ENCODE measurements at regions not wholly inside any gene's neighbourhood (a gene's known extent, or its start where the extent isn't known, plus 50 kb on each side); places are given as distances from the start of the nearest gene placed in this dataset.

DNA sequence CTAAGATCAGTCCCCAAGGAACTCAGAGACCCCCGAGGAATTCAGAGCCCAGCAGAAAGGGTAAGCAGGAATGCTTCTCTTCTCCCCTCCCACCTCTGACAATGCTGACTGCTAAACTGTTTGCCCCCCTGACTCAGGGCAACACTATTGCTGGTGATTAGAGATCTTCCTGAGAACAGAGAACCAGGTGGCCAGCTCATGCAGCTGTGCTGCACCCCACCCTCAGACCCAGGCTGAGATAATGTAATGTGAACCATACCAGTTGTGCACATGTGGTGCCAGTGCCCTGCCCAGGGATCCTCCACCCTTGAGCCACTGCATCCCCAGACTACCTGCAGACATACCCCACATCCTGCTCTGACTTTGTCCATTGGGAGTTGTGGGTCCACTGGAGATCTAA, 139.1 kb upstream of the ARG1 start:
- no peak overlapping the region for H3K9ac ChIP-seq (ENCODE audit: low read depth, low read length)
- intact Hi-C loops (cut with micrococcal nuclease): no loop called here

More for the DNA sequence above, 139.1 kb upstream of the ARG1 start:
- Histone ChIP-seq H3K56ac (ENCODE audit: extremely low read depth, insufficient read depth, low read length) (no peak overlapping the region), H4K5ac (ENCODE audit: low read depth, low read length) (no peak overlapping the region), H3K79me1 (ENCODE audit: low read depth in 1 of 2, low read length in 2 of 2) (no peaks in the 10 kb centered on the region), H3K4me1 (ENCODE audit: control insufficient read depth, insufficient read depth, low read length) (no peaks in the 10 kb centered on the region), H2AK9ac (replicated peaks; ENCODE audit: low read depth, low read length, poor library complexity) (no peak overlapping the region), H3K4me2 (ENCODE audit: low read depth, low read length) (no peak overlapping the region), H3K4ac (ENCODE audit: low read depth, low read length) (no peak overlapping the region), H4K8ac (ENCODE audit: low read depth in 2 of 2, low read length in 2 of 2) (no peak overlapping the region), H3K4me3 (ENCODE audit: insufficient read depth, low read depth, low read length) (no peak overlapping the region), H3K18ac (ENCODE audit: low read depth, low read length) (no peak overlapping the region), H4K91ac (ENCODE audit: insufficient read depth, low read depth, low read length) (no peak overlapping the region), H2BK20ac (ENCODE audit: low read depth, low read length) (no peak overlapping the region), H2BK120ac (ENCODE audit: low read depth, low read length) (no peak overlapping the region), H3K9me3 (ENCODE audit: control insufficient read depth, insufficient read depth, low read length) (no peaks in the 10 kb centered on the region), H2AFZ (replicated peaks; ENCODE audit: low read length, poor library complexity) (no peak overlapping the region), H3K14ac (replicated peaks; ENCODE audit: low read depth, low read length) (no peak overlapping the region), H3K36me3 (ENCODE audit: control insufficient read depth, insufficient read depth, low read length) (no peaks in the 10 kb centered on the region), H2BK15ac (ENCODE audit: low read depth, low read length) (no peak overlapping the region), H4K20me1 (ENCODE audit: insufficient read depth, low read length) (no peaks in the 10 kb centered on the region), H2BK5ac (ENCODE audit: low read depth, low read length, poor library complexity, severe bottlenecking) (no peak overlapping the region), H3K23ac (ENCODE audit: low read depth, low read length) (no peak overlapping the region), H3K27ac (ENCODE audit: insufficient read depth, low read length) (no peak overlapping the region), H3K27me3 (ENCODE audit: control insufficient read depth, insufficient read depth, low read length) (peaks cover 5% of the 10 kb centered on the region), H3K9me1 (ENCODE audit: insufficient read depth, low read length) (no peaks in the 10 kb centered on the region), H2AK5ac (ENCODE audit: low read depth, low read length) (no peak overlapping the region)
- no CpG with 5 or more reads among the region's 1 CpG for WGBS, 2 experiments (ENCODE audit: extremely low coverage in 2 of 2, insufficient read length in 1 of 2)
- BruUV-seq (replicated peaks): no TSS peak
- in situ Hi-C loops (cut with MboI; ENCODE audit: low sequenced_read_pairs) (no loop called here), dilution Hi-C loops (cut with HindIII; ENCODE audit: low sequenced_read_pairs, unreplicated experiment) (no loop called here)
- POLR2A ChIA-PET (ENCODE audit: unreplicated experiment): no interaction called here
- DNase-seq (no peak), ATAC-seq (ENCODE audit: low read depth) (no peak)
- CTCF ChIA-PET: no interaction called here
- TF ChIP-seq RAD21 (IDR thresholded peaks at IDR 0.05; ENCODE audit: low read length) (no peak), CHD1 (IDR thresholded peaks at IDR 0.05; ENCODE audit: low read depth, low read length) (no peak), MXI1 (IDR thresholded peaks at IDR 0.05; ENCODE audit: borderline replicate concordance, low read depth, low read length) (no peak), SMC3 (IDR thresholded peaks at IDR 0.05; ENCODE audit: low read depth, low read length) (no peak), POLR2A (IDR thresholded peaks at IDR 0.05; ENCODE audit: low read depth, low read length) (no peak), BHLHE40 (IDR thresholded peaks at IDR 0.05; ENCODE audit: low read depth, low read length) (no peak), MAZ (IDR thresholded peaks at IDR 0.05; ENCODE audit: borderline replicate concordance, low read depth, low read length) (no peak), NFE2L2 (IDR thresholded peaks at IDR 0.05; ENCODE audit: low read depth, low read length) (no peak), RFX5 (IDR thresholded peaks at IDR 0.05; ENCODE audit: low read depth, low read length) (no peak), CEBPB (IDR thresholded peaks at IDR 0.05; ENCODE audit: low read depth, low read length) (no peak), MAFK (IDR thresholded peaks at IDR 0.05; ENCODE audit: low read depth, low read length) (no peak), FOS (IDR thresholded peaks at IDR 0.05; ENCODE audit: low read depth, low read length) (no peak), RCOR1 (IDR thresholded peaks at IDR 0.05; ENCODE audit: insufficient replicate concordance, low read length) (no peak)
- TF ChIP-seq, protein P1, sequence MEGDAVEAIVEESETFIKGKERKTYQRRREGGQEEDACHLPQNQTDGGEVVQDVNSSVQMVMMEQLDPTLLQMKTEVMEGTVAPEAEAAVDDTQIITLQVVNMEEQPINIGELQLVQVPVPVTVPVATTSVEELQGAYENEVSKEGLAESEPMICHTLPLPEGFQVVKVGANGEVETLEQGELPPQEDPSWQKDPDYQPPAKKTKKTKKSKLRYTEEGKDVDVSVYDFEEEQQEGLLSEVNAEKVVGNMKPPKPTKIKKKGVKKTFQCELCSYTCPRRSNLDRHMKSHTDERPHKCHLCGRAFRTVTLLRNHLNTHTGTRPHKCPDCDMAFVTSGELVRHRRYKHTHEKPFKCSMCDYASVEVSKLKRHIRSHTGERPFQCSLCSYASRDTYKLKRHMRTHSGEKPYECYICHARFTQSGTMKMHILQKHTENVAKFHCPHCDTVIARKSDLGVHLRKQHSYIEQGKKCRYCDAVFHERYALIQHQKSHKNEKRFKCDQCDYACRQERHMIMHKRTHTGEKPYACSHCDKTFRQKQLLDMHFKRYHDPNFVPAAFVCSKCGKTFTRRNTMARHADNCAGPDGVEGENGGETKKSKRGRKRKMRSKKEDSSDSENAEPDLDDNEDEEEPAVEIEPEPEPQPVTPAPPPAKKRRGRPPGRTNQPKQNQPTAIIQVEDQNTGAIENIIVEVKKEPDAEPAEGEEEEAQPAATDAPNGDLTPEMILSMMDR (conservative IDR thresholded peaks at IDR 0.05; ENCODE audit: low read depth, low read length): no peak
- TF ChIP-seq, protein P2, sequence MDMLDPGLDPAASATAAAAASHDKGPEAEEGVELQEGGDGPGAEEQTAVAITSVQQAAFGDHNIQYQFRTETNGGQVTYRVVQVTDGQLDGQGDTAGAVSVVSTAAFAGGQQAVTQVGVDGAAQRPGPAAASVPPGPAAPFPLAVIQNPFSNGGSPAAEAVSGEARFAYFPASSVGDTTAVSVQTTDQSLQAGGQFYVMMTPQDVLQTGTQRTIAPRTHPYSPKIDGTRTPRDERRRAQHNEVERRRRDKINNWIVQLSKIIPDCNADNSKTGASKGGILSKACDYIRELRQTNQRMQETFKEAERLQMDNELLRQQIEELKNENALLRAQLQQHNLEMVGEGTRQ (IDR thresholded peaks at IDR 0.05; ENCODE audit: low read depth, low read length): no peak
- TF ChIP-seq, protein P3, sequence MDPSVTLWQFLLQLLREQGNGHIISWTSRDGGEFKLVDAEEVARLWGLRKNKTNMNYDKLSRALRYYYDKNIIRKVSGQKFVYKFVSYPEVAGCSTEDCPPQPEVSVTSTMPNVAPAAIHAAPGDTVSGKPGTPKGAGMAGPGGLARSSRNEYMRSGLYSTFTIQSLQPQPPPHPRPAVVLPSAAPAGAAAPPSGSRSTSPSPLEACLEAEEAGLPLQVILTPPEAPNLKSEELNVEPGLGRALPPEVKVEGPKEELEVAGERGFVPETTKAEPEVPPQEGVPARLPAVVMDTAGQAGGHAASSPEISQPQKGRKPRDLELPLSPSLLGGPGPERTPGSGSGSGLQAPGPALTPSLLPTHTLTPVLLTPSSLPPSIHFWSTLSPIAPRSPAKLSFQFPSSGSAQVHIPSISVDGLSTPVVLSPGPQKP (IDR thresholded peaks at IDR 0.05; ENCODE audit: borderline replicate concordance, low read depth, low read length): no peak
